ENCODE measurements at regions not wholly inside any gene's neighbourhood (a gene's known extent, or its start where the extent isn't known, plus 50 kb on each side); places are given as distances from the start of the nearest gene placed in this dataset.

DNA sequence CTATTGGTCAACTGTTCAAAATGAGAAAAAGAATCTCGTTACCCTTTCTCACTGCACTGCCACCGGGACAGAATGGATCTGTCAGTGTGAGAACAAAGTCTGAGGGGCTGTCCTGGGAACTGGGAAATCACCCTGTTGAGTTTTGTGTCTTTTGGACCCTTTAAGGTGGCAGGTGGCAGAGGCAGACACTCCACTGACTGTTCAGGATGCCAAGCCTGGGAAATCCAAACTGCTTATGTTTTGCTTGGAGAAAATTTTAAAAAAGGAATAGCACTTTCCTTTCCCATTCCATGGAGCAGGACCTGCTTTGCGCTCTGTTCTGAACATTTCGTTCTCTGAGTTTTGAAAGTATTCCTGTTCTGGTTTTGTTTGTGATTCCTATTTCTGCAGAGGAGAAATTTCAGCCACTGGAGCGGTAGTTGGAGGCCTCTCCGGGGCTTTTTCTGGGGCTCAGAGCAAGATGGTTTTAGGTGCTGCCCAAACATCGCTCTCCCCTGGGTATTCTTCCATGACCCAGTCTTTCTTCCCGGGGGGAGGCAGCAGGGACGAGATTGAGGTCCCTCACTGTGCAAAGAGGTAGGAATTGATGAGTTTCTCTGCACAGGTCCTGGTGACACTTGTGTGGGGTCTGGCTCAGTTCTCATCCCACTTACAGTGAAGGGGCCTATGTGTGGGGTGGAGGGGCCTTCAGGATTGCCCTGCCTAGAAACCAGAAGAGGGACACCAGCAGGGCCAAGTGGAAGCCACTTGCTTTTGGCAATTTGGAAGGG is 138.5 kb upstream of the SYT13 start:
- CTCF ChIA-PET: no interaction called here

DNA sequence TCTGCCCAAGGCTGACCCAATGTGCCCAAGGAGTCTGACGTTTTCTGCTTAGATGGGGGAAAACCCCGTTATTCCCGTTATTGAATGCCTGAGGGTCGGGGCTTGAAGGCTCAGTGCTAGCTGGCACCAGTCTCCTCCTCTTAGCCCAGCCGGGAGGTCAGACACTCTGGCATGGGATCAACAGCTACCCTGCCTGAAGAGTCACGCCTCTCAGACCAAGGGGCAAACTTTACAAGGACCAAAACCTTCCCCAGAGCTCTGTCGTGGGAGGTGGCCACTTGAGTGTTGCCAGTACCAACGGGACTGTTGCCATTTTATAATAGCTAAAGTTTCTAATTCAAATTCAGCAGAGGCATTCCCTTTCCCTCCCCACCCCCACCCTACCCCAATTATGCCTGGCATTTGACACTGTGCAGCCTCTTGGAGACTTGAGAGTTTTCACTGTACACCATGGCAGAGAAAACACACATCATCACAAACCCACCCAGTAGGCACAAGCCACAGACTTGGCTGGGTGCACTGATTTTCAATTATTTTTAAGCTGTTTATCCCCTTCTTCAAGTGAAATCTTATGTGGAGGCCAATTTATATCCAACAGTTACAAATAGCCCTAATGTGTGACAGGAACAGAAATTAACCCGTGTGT is 137.5 kb upstream of the SYT13 start:
- Histone ChIP-seq H3K9me3 (ENCODE audit: low read length) (no peaks in the 10 kb centered on the region), H3K27me3 (ENCODE audit: insufficient read depth, low read length, poor library complexity, severe bottlenecking) (no peaks in the 10 kb centered on the region), H3K4me3 (ENCODE audit: low read length) (no peak overlapping the region), H3K27ac (ENCODE audit: low read depth, low read length) (no peak overlapping the region), H3K36me3 (ENCODE audit: insufficient read depth, low read length) (no peaks in the 10 kb centered on the region), H3K4me1 (ENCODE audit: insufficient read depth, low read length) (no peaks in the 10 kb centered on the region)
- no peak overlapping the region for H3K4me3 Mint-ChIP-seq
- POLR2A ChIA-PET: no interaction called here
- CTCF ChIA-PET: no interaction called here
- no peak for DNase-seq
- H3K27ac Mint-ChIP-seq: no peak overlapping the region
- peaks cover 7 to 51% of the 10 kb centered on the region in 2 donors for H3K27me3 Mint-ChIP-seq
- peaks cover 0 to 6% (median 2%) of the 10 kb centered on the region in 5 donors for H3K9me3 Mint-ChIP-seq
- H3K36me3 Mint-ChIP-seq: no peaks in the 10 kb centered on the region
- no peaks in the 10 kb centered on the region for H3K4me1 Mint-ChIP-seq

More for the DNA sequence above, 138.5 kb upstream of the SYT13 start:
- Histone ChIP-seq H3K27ac (ENCODE audit: low read depth, low read length) (no peak overlapping the region), H3K36me3 (ENCODE audit: insufficient read depth, low read length) (no peaks in the 10 kb centered on the region), H3K27me3 (ENCODE audit: insufficient read depth, low read length, poor library complexity, severe bottlenecking) (no peaks in the 10 kb centered on the region), H3K9me3 (ENCODE audit: low read length) (no peaks in the 10 kb centered on the region), H3K4me3 (ENCODE audit: low read length) (no peak overlapping the region), H3K4me1 (ENCODE audit: insufficient read depth, low read length) (no peaks in the 10 kb centered on the region)
- no peak overlapping the region for H3K4me3 Mint-ChIP-seq
- no peaks in the 10 kb centered on the region for H3K36me3 Mint-ChIP-seq
- H3K27me3 Mint-ChIP-seq: peaks cover 5 to 56% of the 10 kb centered on the region in 2 donors
- H3K9me3 Mint-ChIP-seq: peaks cover 0 to 6% (median 0%) of the 10 kb centered on the region in 5 donors
- POLR2A ChIA-PET: no interaction called here
- no peak for DNase-seq
- H3K4me1 Mint-ChIP-seq: no peaks in the 10 kb centered on the region
- no peak overlapping the region for H3K27ac Mint-ChIP-seq

DNA sequence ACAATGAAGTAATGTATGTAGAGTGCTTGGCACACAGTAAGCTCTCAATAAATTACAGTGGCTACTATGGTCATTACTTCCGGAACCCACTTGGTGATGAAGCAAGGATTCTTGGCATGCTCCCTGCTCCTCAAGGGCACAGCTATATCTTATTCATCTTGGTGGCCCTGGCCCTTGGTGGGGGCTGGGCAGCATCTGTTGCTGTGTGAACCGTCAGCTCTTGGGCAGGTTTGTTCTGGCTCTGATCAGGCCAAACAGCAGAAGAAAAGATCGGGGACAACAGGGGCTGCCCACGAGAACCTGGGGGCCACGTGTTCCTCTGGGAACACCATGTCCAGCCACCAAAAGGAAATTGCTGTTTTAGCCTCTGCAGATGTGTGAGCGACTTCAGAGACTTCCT is 136.9 kb upstream of the SYT13 start:
- H3K27me3 ChIP-seq (ENCODE audit: insufficient read depth, low read length, poor library complexity, severe bottlenecking): no peaks in the 10 kb centered on the region
- Mint-ChIP-seq H3K27ac (no peak overlapping the region), H3K36me3 (no peaks in the 10 kb centered on the region), H3K27me3 (peaks cover 9 to 53% of the 10 kb centered on the region in 2 donors), H3K4me1 (no peaks in the 10 kb centered on the region), H3K4me3 (no peak overlapping the region), H3K9me3 (peaks cover 0 to 11% (median 2%) of the 10 kb centered on the region in 5 donors)
- no peaks in the 10 kb centered on the region for H3K9me3 ChIP-seq (ENCODE audit: low read length)
- H3K4me1 ChIP-seq (ENCODE audit: insufficient read depth, low read length): no peaks in the 10 kb centered on the region
- ChIA-PET POLR2A (no interaction called here), CTCF (no interaction called here)
- H3K27ac ChIP-seq (ENCODE audit: low read depth, low read length): no peak overlapping the region
- H3K4me3 ChIP-seq (ENCODE audit: low read length): no peak overlapping the region
- no peak for DNase-seq
- H3K36me3 ChIP-seq (ENCODE audit: insufficient read depth, low read length): no peaks in the 10 kb centered on the region

DNA sequence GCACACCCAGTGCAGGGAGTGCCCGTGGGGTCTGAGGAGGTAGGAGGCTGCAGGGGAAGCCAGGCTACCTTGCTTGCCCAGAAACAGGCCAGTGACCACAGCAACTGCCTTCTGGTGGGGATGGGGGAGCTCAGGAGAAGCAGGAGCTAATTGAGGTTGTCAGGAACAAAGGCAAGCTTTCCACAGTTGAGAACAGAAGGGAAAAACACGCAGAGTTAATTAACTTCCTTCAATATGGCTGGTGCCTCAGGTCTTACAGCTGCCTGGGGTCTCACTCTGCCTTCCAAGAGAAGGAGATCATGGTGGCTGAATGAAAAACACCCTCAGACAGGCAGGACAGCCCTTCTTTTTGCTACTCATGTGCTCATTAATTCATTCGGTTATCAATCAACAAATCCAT is 127.9 kb upstream of the SYT13 start:
- Histone ChIP-seq H3K27me3 (ENCODE audit: insufficient read depth, low read length, poor library complexity, severe bottlenecking) (no peaks in the 10 kb centered on the region), H3K36me3 (ENCODE audit: insufficient read depth, low read length) (no peaks in the 10 kb centered on the region), H3K4me1 (ENCODE audit: insufficient read depth, low read length) (no peaks in the 10 kb centered on the region), H3K27ac (ENCODE audit: low read depth, low read length) (no peak overlapping the region), H3K4me3 (ENCODE audit: low read length) (no peak overlapping the region), H3K9me3 (ENCODE audit: low read length) (no peaks in the 10 kb centered on the region)
- peaks cover 0 to 5% (median 2%) of the 10 kb centered on the region in 5 donors for H3K9me3 Mint-ChIP-seq
- CTCF ChIA-PET: no interaction called here
- H3K27ac Mint-ChIP-seq: no peak overlapping the region
- no peaks in the 10 kb centered on the region for H3K4me1 Mint-ChIP-seq
- peaks cover 12 to 40% of the 10 kb centered on the region in 2 donors for H3K27me3 Mint-ChIP-seq
- no peak overlapping the region for H3K4me3 Mint-ChIP-seq
- no peaks in the 10 kb centered on the region for H3K36me3 Mint-ChIP-seq
- POLR2A ChIA-PET: no interaction called here
- no peak for DNase-seq

GRCh38 chr11:45413156-45413858 is 127.2 kb upstream of the SYT13 start:
- Histone ChIP-seq H3K4me3 (ENCODE audit: low read length) (no peak overlapping the region), H3K4me1 (ENCODE audit: insufficient read depth, low read length) (no peaks in the 10 kb centered on the region), H3K27me3 (ENCODE audit: insufficient read depth, low read length, poor library complexity, severe bottlenecking) (no peaks in the 10 kb centered on the region), H3K27ac (ENCODE audit: low read depth, low read length) (no peak overlapping the region), H3K9me3 (ENCODE audit: low read length) (no peaks in the 10 kb centered on the region), H3K36me3 (ENCODE audit: insufficient read depth, low read length) (no peaks in the 10 kb centered on the region)
- Mint-ChIP-seq H3K27ac (no peak overlapping the region), H3K27me3 (peaks cover 10 to 38% of the 10 kb centered on the region in 2 donors), H3K4me3 (no peak overlapping the region), H3K36me3 (no peaks in the 10 kb centered on the region), H3K9me3 (peaks cover 0 to 2% (median 0%) of the 10 kb centered on the region in 5 donors), H3K4me1 (no peaks in the 10 kb centered on the region)
- ChIA-PET POLR2A (no interaction called here), CTCF (no interaction called here)
- no peak for DNase-seq

DNA sequence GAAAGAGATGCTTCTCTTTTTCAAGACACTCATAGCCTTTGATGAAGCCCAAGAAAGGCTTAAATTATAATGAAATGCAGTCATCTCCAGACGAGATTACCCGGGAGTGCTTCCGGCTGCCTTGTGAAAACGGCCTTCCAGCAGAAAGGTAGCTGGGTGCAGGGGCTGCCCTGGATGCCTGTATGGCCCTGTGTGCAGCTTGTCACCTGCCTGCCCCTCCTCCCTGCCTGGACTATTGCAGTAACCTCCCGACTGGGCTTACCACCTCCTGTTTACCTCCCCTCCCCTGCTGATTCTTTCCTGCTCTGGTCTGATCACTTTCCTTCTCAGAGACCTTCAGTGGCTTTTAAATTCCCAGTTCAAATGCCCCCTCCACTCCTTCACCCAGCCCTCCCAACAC is 126.4 kb upstream of the SYT13 start:
- H3K9me3 Mint-ChIP-seq: no peaks in the 10 kb centered on the region
- no peak for DNase-seq
- H3K27ac ChIP-seq (ENCODE audit: low read depth, low read length): no peak overlapping the region
- H3K27ac Mint-ChIP-seq: no peak overlapping the region
- no peaks in the 10 kb centered on the region for H3K36me3 Mint-ChIP-seq
- no peaks in the 10 kb centered on the region for H3K4me1 ChIP-seq (ENCODE audit: insufficient read depth, low read length)
- no peaks in the 10 kb centered on the region for H3K9me3 ChIP-seq (ENCODE audit: low read length)
- no peak overlapping the region for H3K4me3 Mint-ChIP-seq
- no peaks in the 10 kb centered on the region for H3K4me1 Mint-ChIP-seq
- POLR2A ChIA-PET: no interaction called here
- peaks cover 8 to 40% of the 10 kb centered on the region in 2 donors for H3K27me3 Mint-ChIP-seq
- no peaks in the 10 kb centered on the region for H3K36me3 ChIP-seq (ENCODE audit: insufficient read depth, low read length)
- H3K27me3 ChIP-seq (ENCODE audit: insufficient read depth, low read length, poor library complexity, severe bottlenecking): no peaks in the 10 kb centered on the region
- CTCF ChIA-PET: no interaction called here
- no peak overlapping the region for H3K4me3 ChIP-seq (ENCODE audit: low read length)

DNA sequence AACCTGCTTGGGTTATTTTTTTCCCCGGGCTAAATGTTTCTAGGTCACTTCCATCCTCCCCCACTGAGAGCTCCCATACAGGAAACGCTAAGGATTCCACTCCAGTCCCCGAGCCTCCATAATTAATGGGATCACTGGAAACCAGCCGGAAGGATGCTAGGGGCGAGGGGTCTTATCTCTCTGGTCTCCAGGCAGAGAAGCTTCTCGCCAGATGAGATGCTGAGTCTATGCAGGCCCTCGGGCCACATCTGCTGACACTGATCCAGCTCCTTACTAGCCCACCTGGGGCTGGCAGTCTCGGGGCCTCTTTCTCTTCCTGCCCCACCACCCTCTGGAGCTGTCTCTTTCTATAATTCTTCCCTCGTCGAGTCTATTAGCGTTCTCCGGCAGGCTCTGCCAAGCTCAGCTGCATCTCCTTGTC is 125.9 kb upstream of the SYT13 start:
- Mint-ChIP-seq H3K27ac (no peak overlapping the region), H3K9me3 (no peaks in the 10 kb centered on the region), H3K4me1 (no peaks in the 10 kb centered on the region), H3K27me3 (peaks cover 8 to 41% of the 10 kb centered on the region in 2 donors), H3K36me3 (no peaks in the 10 kb centered on the region), H3K4me3 (no peak overlapping the region)
- ChIA-PET CTCF (no interaction called here), POLR2A (no interaction called here)
- H3K27ac ChIP-seq (ENCODE audit: low read depth, low read length): no peak overlapping the region
- no peaks in the 10 kb centered on the region for H3K9me3 ChIP-seq (ENCODE audit: low read length)
- no peaks in the 10 kb centered on the region for H3K4me1 ChIP-seq (ENCODE audit: insufficient read depth, low read length)
- no peaks in the 10 kb centered on the region for H3K27me3 ChIP-seq (ENCODE audit: insufficient read depth, low read length, poor library complexity, severe bottlenecking)
- DNase-seq: no peak
- no peaks in the 10 kb centered on the region for H3K36me3 ChIP-seq (ENCODE audit: insufficient read depth, low read length)
- no peak overlapping the region for H3K4me3 ChIP-seq (ENCODE audit: low read length)

GRCh38 chr11:45411228-45411946 is 125.2 kb upstream of the SYT13 start:
- Mint-ChIP-seq H3K27me3 (peaks cover 8 to 41% of the 10 kb centered on the region in 2 donors), H3K4me3 (no peak overlapping the region), H3K36me3 (no peaks in the 10 kb centered on the region), H3K4me1 (no peaks in the 10 kb centered on the region), H3K9me3 (no peaks in the 10 kb centered on the region), H3K27ac (no peak overlapping the region)
- no peak for DNase-seq
- Histone ChIP-seq H3K36me3 (ENCODE audit: insufficient read depth, low read length) (no peaks in the 10 kb centered on the region), H3K9me3 (ENCODE audit: low read length) (no peaks in the 10 kb centered on the region), H3K27me3 (ENCODE audit: insufficient read depth, low read length, poor library complexity, severe bottlenecking) (no peaks in the 10 kb centered on the region), H3K27ac (ENCODE audit: low read depth, low read length) (no peak overlapping the region), H3K4me1 (ENCODE audit: insufficient read depth, low read length) (no peaks in the 10 kb centered on the region), H3K4me3 (ENCODE audit: low read length) (no peak overlapping the region)
- POLR2A ChIA-PET: no interaction called here
- CTCF ChIA-PET: no interaction called here

All from CD8-positive, alpha-beta memory T cell (primary cell).